Activated naive CD4-positive, alpha-beta T cell treated with anti-CD3 and anti-CD28 coated beads, Interleukin-2, amount 50 U/mL, for 24 hours (primary cell): ENCODE measurements at regions not wholly inside any gene's neighbourhood (a gene's known extent, or its start where the extent isn't known, plus 50 kb on each side); places are given as distances from the start of the nearest gene placed in this dataset.

Experiments
- H3K27ac Mint-ChIP-seq: one replicate; pipeline ENCODE4 v1.8.0; 2021; ENCODE audit warnings: mild to moderate bottlenecking, mixed read lengths
- H3K27me3 Mint-ChIP-seq: one replicate; pipeline ENCODE4 v1.8.0; 2021; ENCODE audit warnings: mixed read lengths
- H3K36me3 Mint-ChIP-seq: one replicate; pipeline ENCODE4 v1.8.0; 2021; ENCODE audit warnings: mixed read lengths
- H3K4me1 Mint-ChIP-seq: one replicate; pipeline ENCODE4 v1.8.0; 2021; ENCODE audit warnings: mixed read lengths
- H3K4me3 Mint-ChIP-seq: one replicate; pipeline ENCODE4 v1.8.0; 2021; ENCODE audit warnings: mild to moderate bottlenecking, mixed read lengths
- H3K9me3 Mint-ChIP-seq: one replicate; pipeline ENCODE4 v1.8.0; 2021; ENCODE audit warnings: mixed read lengths

GRCh38 chr16:86382067-86382773, 128.1 kb upstream of the FOXF1 start:
- Mint-ChIP-seq H3K36me3 (no peaks in the 10 kb centered on the region), H3K27me3 (peaks cover 6% of the 10 kb centered on the region), H3K4me3 (no peak overlapping the region), H3K4me1 (no peaks in the 10 kb centered on the region), H3K27ac (no peak overlapping the region), H3K9me3 (no peaks in the 10 kb centered on the region)

GRCh38 chr16:86382774-86383407, 127.4 kb upstream of the FOXF1 start:
- no peaks in the 10 kb centered on the region for H3K4me1 Mint-ChIP-seq
- H3K36me3 Mint-ChIP-seq = no peaks in the 10 kb centered on the region
- peaks cover 8% of the 10 kb centered on the region for H3K27me3 Mint-ChIP-seq
- H3K27ac Mint-ChIP-seq = no peak overlapping the region
- no peak overlapping the region for H3K4me3 Mint-ChIP-seq
- H3K9me3 Mint-ChIP-seq = no peaks in the 10 kb centered on the region

DNA sequence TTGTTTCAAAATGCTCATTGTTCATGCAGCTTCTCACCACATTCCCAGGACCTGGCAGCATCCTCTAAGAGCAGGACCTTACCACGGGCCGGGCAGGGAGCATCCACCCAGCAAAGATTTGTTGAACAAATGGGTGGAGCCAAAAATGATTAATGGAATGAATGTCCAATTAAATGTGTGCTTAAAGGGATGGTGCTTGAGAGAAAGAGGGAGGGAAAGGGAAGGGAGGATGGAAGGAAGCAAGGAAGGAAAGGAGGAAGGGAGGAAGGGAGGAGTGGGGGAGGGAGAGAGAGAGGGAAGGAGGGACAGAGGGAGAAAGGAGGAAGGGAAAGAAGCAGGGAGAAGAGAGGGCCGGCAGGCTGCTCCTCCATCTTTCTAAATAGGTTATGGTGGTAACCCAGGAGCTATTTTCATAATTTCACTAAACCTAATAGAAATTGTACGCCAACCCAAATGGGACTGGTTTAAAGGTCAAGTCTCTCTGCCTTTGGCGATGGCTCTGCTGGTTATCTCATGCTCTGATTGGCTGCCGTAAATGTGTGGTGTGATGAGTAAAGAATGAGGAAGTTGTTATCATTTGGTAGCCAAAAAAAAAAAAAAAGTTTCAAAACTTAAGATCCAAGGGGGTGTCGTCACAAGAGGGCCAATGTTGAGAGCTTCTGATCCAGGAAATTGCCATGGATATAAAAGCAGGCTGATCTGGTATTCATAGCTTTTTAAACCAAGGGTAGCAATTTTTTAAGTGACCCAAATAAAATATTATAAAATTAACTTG, 126.7 kb upstream of the FOXF1 start:
- H3K36me3 Mint-ChIP-seq = no peaks in the 10 kb centered on the region
- H3K27ac Mint-ChIP-seq = no peak overlapping the region
- H3K4me1 Mint-ChIP-seq = no peaks in the 10 kb centered on the region
- peaks cover 8% of the 10 kb centered on the region for H3K27me3 Mint-ChIP-seq
- H3K4me3 Mint-ChIP-seq = no peak overlapping the region
- H3K9me3 Mint-ChIP-seq = no peaks in the 10 kb centered on the region

DNA sequence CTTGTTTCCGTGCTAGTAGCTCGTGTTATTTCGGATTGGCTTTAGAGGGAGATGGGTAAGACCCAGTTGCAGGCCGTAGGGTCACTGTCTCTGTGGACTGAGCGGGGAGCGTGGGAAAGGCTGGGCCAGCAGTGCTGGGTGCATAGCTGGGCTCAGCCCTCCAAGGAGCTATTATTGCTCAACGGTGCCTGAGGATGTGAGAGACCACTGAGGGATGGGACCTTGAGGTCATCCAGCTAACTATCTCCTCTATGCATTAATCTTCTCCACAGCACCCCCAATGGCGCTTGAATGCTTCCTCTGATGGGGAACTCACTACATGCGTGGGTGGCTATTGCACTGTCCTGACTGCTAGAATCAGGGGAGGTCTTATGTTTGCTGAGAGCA, 126.1 kb upstream of the FOXF1 start:
- Mint-ChIP-seq H3K4me1 (no peaks in the 10 kb centered on the region), H3K4me3 (no peak overlapping the region), H3K27me3 (peaks cover 8% of the 10 kb centered on the region), H3K36me3 (no peaks in the 10 kb centered on the region), H3K9me3 (no peaks in the 10 kb centered on the region), H3K27ac (no peak overlapping the region)

- H3K27ac Mint-ChIP-seq = no peak overlapping the region
- no peaks in the 10 kb centered on the region for H3K9me3 Mint-ChIP-seq
- H3K36me3 Mint-ChIP-seq = no peaks in the 10 kb centered on the region
- H3K27me3 Mint-ChIP-seq = peaks cover 8% of the 10 kb centered on the region
- no peak overlapping the region for H3K4me3 Mint-ChIP-seq
- no peaks in the 10 kb centered on the region for H3K4me1 Mint-ChIP-seq
Observed at GRCh38 chr16:86384980-86385379, 125.3 kb upstream of the FOXF1 start.

DNA sequence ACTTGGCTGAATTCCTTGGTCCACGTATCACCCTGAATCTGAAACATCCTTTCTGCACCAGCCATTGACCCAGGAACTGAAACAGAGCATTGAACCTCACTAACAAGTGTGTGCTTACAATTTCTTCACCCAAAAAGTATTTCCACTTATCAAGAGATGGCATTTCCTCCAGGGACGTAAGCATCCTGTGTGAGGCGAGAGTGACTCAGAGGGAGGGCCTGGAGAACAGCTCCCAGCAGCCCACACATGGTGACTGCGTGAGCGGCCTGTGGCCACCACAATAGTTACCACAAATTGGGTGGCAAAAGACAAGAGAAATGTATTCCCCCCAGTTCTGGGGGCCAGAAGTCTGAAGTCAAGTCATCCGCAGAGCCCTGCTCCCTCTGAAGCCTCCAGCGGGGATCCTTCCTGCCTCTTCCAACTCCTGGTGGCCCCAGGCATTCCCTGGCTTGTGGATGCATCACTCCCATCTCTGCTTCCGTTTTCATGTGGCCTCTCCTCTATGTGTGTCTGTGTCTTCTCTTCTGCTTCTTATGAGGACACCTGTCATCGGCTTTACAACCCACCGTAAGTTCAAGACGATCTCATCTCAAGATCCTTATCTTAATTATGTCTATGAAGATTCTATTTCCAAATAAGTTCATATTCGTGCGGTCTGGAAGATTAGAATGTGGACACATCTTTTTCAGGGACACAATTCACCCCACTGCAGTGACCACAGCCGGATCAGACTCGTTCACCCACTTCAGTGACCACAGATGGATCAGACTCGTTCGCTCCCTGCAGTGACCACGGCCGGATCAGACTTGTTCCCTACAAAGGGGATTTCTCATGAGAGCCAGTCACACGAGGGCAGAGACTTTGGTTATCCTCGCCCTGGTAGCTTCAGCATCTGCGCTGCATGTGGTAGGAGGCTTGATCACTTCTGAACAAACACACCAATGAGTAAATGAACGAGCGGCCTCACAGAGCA, 122.6 kb upstream of the FOXF1 start:
- Mint-ChIP-seq H3K9me3 (no peaks in the 10 kb centered on the region), H3K27ac (no peak overlapping the region), H3K27me3 (peaks cover 8% of the 10 kb centered on the region), H3K36me3 (no peaks in the 10 kb centered on the region), H3K4me1 (no peaks in the 10 kb centered on the region), H3K4me3 (no peak overlapping the region)

DNA sequence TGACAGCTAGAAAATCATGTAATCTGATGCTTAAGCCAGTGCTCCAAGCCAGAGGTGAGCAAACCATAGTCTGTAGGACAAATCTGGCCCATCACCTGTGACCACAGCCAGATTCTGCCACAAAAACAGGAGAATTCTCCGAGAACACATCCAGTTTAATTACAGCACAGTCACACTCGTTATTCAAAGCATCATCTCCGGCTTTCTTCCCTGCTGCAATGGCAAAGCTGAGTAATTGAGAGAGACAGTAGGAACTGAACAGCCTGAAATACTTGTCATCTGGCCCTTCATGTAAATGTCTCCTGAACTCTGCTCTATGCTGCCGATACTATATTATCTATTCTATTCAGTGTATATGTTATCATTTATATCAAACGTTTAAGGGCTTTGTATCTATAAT, 121.4 kb upstream of the FOXF1 start:
- no peaks in the 10 kb centered on the region for H3K4me1 Mint-ChIP-seq
- H3K27me3 Mint-ChIP-seq = peaks cover 4% of the 10 kb centered on the region
- H3K36me3 Mint-ChIP-seq = no peaks in the 10 kb centered on the region
- no peaks in the 10 kb centered on the region for H3K9me3 Mint-ChIP-seq
- H3K27ac Mint-ChIP-seq = no peak overlapping the region
- no peak overlapping the region for H3K4me3 Mint-ChIP-seq

DNA sequence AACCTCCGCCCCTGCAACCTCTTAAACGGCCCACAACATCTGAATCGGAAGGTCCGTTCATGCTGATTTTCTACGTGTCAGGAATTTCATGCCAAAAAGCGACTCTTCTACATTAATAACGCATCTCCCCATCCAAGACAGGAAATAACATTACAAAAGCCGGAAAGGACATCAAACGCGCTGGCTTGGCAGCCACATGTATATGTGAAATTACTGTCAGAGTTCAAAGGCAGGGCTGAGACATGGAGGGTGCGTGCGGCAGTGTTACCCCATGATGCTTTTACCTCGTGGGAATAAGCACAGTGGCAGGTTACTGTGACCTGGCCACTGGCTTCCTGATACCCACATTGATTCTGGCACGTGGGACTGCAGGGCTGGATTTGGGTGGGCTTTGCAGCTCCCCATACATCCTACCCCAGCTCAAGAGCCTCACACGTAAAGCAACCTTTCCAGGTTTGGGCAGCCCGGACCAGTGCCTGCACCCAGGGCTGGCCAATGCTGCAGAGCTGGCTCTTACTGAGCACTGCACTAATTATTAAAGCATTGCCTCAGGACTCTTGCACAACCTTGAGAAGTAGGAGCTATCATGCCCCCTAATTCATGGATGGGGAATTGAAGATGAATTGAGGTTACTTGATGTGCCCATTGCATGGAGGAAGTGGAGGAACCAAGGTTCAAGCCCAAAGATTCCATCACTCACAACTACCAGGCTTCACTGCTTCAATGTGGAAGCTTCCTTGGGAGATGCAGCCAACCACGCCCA, 120.6 kb upstream of the FOXF1 start:
- Mint-ChIP-seq H3K27ac (no peak overlapping the region), H3K36me3 (no peaks in the 10 kb centered on the region), H3K4me3 (no peak overlapping the region), H3K27me3 (peaks cover 4% of the 10 kb centered on the region), H3K9me3 (no peaks in the 10 kb centered on the region), H3K4me1 (no peaks in the 10 kb centered on the region)

GRCh38 chr16:86390335-86390734, 120.0 kb upstream of the FOXF1 start:
- no peaks in the 10 kb centered on the region for H3K36me3 Mint-ChIP-seq
- no peaks in the 10 kb centered on the region for H3K9me3 Mint-ChIP-seq
- H3K4me1 Mint-ChIP-seq = no peaks in the 10 kb centered on the region
- H3K27ac Mint-ChIP-seq = no peak overlapping the region
- peaks cover 3% of the 10 kb centered on the region for H3K27me3 Mint-ChIP-seq
- no peak overlapping the region for H3K4me3 Mint-ChIP-seq

- H3K27ac Mint-ChIP-seq = no peak overlapping the region
- peaks cover 2% of the 10 kb centered on the region for H3K27me3 Mint-ChIP-seq
- H3K36me3 Mint-ChIP-seq = no peaks in the 10 kb centered on the region
- no peaks in the 10 kb centered on the region for H3K4me1 Mint-ChIP-seq
- no peaks in the 10 kb centered on the region for H3K9me3 Mint-ChIP-seq
- H3K4me3 Mint-ChIP-seq = no peak overlapping the region
Observed at GRCh38 chr16:86391486-86391885, 118.8 kb upstream of the FOXF1 start.

GRCh38 chr16:86391984-86392383, 118.3 kb upstream of the FOXF1 start:
- Mint-ChIP-seq H3K27me3 (peaks cover 2% of the 10 kb centered on the region), H3K4me1 (no peaks in the 10 kb centered on the region), H3K27ac (no peak overlapping the region), H3K36me3 (no peaks in the 10 kb centered on the region), H3K4me3 (no peak overlapping the region), H3K9me3 (no peaks in the 10 kb centered on the region)

- no peak overlapping the region for H3K4me3 Mint-ChIP-seq
- H3K9me3 Mint-ChIP-seq = no peaks in the 10 kb centered on the region
- peaks cover 2% of the 10 kb centered on the region for H3K27me3 Mint-ChIP-seq
- no peaks in the 10 kb centered on the region for H3K4me1 Mint-ChIP-seq
- no peaks in the 10 kb centered on the region for H3K36me3 Mint-ChIP-seq
- H3K27ac Mint-ChIP-seq = no peak overlapping the region
Observed at GRCh38 chr16:86392436-86393152, 117.7 kb upstream of the FOXF1 start.

GRCh38 chr16:86393907-86394626, 116.3 kb upstream of the FOXF1 start:
- H3K4me1 Mint-ChIP-seq = no peaks in the 10 kb centered on the region
- H3K36me3 Mint-ChIP-seq = no peaks in the 10 kb centered on the region
- H3K27me3 Mint-ChIP-seq = peaks cover 2% of the 10 kb centered on the region
- no peak overlapping the region for H3K27ac Mint-ChIP-seq
- no peaks in the 10 kb centered on the region for H3K9me3 Mint-ChIP-seq
- H3K4me3 Mint-ChIP-seq = no peak overlapping the region

- Mint-ChIP-seq H3K4me1 (no peaks in the 10 kb centered on the region), H3K27ac (no peak overlapping the region), H3K9me3 (no peaks in the 10 kb centered on the region), H3K4me3 (no peak overlapping the region), H3K36me3 (no peaks in the 10 kb centered on the region), H3K27me3 (peaks cover 2% of the 10 kb centered on the region)
Observed at GRCh38 chr16:86395477-86395876, 114.8 kb upstream of the FOXF1 start.
